ENCODE measurements at regions not wholly inside any gene's neighbourhood (a gene's known extent, or its start where the extent isn't known, plus 50 kb on each side); places are given as distances from the start of the nearest gene placed in this dataset.

DNA sequence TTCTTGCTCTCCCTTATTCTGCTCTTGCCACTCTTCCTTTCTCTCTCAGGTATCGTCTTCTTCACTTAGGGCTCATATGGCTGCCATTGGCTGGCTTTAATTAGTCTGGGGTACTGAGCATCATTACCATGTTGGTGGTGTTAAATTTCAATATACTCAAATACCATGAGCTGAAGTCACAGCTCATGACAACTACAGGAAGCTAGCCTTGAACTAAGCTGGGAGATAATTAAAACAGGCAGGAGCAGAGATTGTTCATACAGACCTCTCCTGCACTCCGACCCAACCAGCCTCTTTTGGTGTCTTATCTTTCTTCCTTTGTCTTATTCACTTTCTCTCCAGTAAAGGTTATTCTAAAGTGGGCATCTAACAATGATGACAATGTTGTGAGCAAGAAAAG, 130.9 kb upstream of the BLID start:
- peaks cover 10% of the 10 kb centered on the region for H3K27me3 Mint-ChIP-seq (ENCODE audit: insufficient read depth, unreplicated experiment)
- BruUV-seq (replicated peaks): no TSS peak
- H3K4me3 Mint-ChIP-seq (ENCODE audit: unreplicated experiment): no peak overlapping the region
- H3K36me3 Mint-ChIP-seq (ENCODE audit: insufficient read depth, unreplicated experiment): no peaks in the 10 kb centered on the region
- H3K4me1 Mint-ChIP-seq (ENCODE audit: low read depth, unreplicated experiment): no peaks in the 10 kb centered on the region
- Histone ChIP-seq H3K27me3 (replicated peaks; ENCODE audit: control insufficient read depth, insufficient read depth, low read length) (no peaks in the 10 kb centered on the region), H3K4me1 (no peaks in the 10 kb centered on the region), H3K36me3 (ENCODE audit: control insufficient read depth, insufficient read depth, low read length) (no peaks in the 10 kb centered on the region), H3K4me3 (ENCODE audit: low read depth, low read length) (no peak overlapping the region), H3K9me3 (no peaks in the 10 kb centered on the region)
- CTCF ChIA-PET: no interaction called here
- intact Hi-C loops (cut with micrococcal nuclease; ENCODE audit: unreplicated experiment): no loop called here
- no peak overlapping the region for H3K27ac Mint-ChIP-seq (ENCODE audit: unreplicated experiment)
- no peaks in the 10 kb centered on the region for H3K9me3 Mint-ChIP-seq (ENCODE audit: unreplicated experiment)
- DNase-seq: no peak
- POLR2A ChIA-PET: no interaction called here
- TF ChIP-seq CTCF (IDR thresholded peaks at IDR 0.05; ENCODE audit: insufficient read depth in 1 of 2, low read depth in 1 of 2, low read length in 1 of 2, severe bottlenecking in 1 of 2, unreplicated experiment in 1 of 2): no peak

GRCh38 chr11:122242731-122243130, 126.7 kb upstream of the BLID start:
- no peaks in the 10 kb centered on the region for H3K9me3 ChIP-seq
- CTCF ChIA-PET: no interaction called here
- Mint-ChIP-seq H3K27ac (ENCODE audit: unreplicated experiment) (no peak overlapping the region), H3K4me1 (ENCODE audit: low read depth, unreplicated experiment) (no peaks in the 10 kb centered on the region), H3K4me3 (ENCODE audit: unreplicated experiment) (no peak overlapping the region), H3K36me3 (ENCODE audit: insufficient read depth, unreplicated experiment) (no peaks in the 10 kb centered on the region), H3K27me3 (ENCODE audit: insufficient read depth, unreplicated experiment) (peaks cover 17% of the 10 kb centered on the region), H3K9me3 (ENCODE audit: unreplicated experiment) (no peaks in the 10 kb centered on the region)
- no TSS peak for BruUV-seq (replicated peaks)
- H3K27me3 ChIP-seq (replicated peaks; ENCODE audit: control insufficient read depth, insufficient read depth, low read length): no peaks in the 10 kb centered on the region
- POLR2A ChIA-PET: no interaction called here
- DNase-seq: no peak
- H3K36me3 ChIP-seq (ENCODE audit: control insufficient read depth, insufficient read depth, low read length): no peaks in the 10 kb centered on the region
- no peak overlapping the region for H3K4me3 ChIP-seq (ENCODE audit: low read depth, low read length)
- TF ChIP-seq CTCF (IDR thresholded peaks at IDR 0.05; ENCODE audit: insufficient read depth in 1 of 2, low read depth in 1 of 2, low read length in 1 of 2, severe bottlenecking in 1 of 2, unreplicated experiment in 1 of 2): no peak
- no peaks in the 10 kb centered on the region for H3K4me1 ChIP-seq
- intact Hi-C loops (cut with micrococcal nuclease; ENCODE audit: unreplicated experiment): no loop called here

DNA sequence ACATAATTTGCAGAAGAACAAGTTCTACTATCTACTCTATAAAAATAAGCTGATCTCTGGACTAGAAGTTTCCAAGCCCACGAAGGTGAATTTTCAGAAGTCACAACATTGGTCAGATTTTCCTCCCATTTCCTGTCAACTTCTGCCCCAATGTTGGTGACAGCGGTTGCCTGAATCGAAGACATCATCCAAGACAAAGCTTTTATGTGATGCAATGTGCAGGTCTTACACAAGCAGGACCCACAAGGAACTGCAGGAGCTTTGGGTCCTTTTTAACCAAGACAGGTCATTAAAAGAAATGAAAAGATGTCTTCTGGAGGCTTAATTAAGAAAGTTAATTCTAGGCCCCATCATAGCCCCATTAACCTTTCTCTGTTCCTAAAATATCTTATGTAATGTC, 125.6 kb upstream of the BLID start:
- no peak for DNase-seq
- ChIA-PET POLR2A (no interaction called here), CTCF (interaction anchor here (0.6 kb wide), 1 partner anchor 8 kb away, joined by 3 read pairs; no protein-coding TSS in a partner anchor)
- Histone ChIP-seq H3K4me1 (no peaks in the 10 kb centered on the region), H3K9me3 (no peaks in the 10 kb centered on the region), H3K27me3 (replicated peaks; ENCODE audit: control insufficient read depth, insufficient read depth, low read length) (no peaks in the 10 kb centered on the region), H3K4me3 (ENCODE audit: low read depth, low read length) (no peak overlapping the region), H3K36me3 (ENCODE audit: control insufficient read depth, insufficient read depth, low read length) (no peaks in the 10 kb centered on the region)
- intact Hi-C loops (cut with micrococcal nuclease; ENCODE audit: unreplicated experiment): no loop called here
- no peaks in the 10 kb centered on the region for H3K36me3 Mint-ChIP-seq (ENCODE audit: insufficient read depth, unreplicated experiment)
- no TSS peak for BruUV-seq (replicated peaks)
- no peak overlapping the region for H3K27ac Mint-ChIP-seq (ENCODE audit: unreplicated experiment)
- no peak overlapping the region for H3K4me3 Mint-ChIP-seq (ENCODE audit: unreplicated experiment)
- no peak for TF ChIP-seq CTCF (IDR thresholded peaks at IDR 0.05; ENCODE audit: insufficient read depth in 1 of 2, low read depth in 1 of 2, low read length in 1 of 2, severe bottlenecking in 1 of 2, unreplicated experiment in 1 of 2)
- H3K27me3 Mint-ChIP-seq (ENCODE audit: insufficient read depth, unreplicated experiment): peaks cover 15% of the 10 kb centered on the region
- H3K9me3 Mint-ChIP-seq (ENCODE audit: unreplicated experiment): no peaks in the 10 kb centered on the region
- H3K4me1 Mint-ChIP-seq (ENCODE audit: low read depth, unreplicated experiment): no peaks in the 10 kb centered on the region

Measured in Caco-2 (cell line).